ENCODE measurements at regions not wholly inside any gene's neighbourhood (a gene's known extent, or its start where the extent isn't known, plus 50 kb on each side); places are given as distances from the start of the nearest gene placed in this dataset.
"Not testable (repeated sequence)": the region's sequence is repeated elsewhere in the genome, so short reads cannot be mapped to it uniquely, and the experiment has no call there.

DNA sequence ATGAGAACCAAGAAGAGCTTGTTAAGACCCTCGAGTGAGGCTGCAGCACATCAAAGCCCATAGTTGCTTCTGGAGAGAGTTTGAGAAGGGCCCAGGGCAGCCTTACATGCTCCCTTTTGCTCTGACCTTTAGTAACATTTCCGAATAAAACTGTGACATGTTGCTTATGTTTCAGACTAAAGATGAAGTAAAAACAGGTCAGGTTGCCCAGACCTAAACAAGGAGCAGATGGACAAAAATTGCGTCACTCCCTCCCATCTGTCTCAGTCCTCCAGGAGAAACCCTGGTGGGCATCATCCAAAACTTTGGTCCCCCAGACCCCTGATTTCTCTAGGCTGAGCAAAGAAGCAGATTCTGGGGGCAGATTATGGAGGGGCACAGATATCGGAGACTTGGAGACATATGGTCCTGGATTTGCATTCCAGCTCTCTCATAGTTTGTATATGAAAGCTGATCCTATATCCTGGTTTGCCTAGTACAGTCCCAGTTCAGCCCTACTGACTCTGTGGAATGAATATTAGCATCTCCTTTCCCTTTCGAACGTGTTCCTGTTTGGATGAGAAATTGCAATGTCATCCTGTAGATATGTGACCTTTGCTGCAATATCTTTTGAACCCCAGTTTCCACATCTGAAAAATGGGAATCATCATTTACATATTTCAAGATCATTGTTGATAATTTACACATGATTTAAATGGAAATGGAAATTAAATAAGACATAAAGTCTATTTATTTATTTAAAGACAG, 304.9 kb upstream of the USP24 start:
- no peak overlapping the region for H3K4me3 ChIP-seq
- DNase-seq (ENCODE audit: extremely low spot score) = no peak
- no peaks in the 10 kb centered on the region for H3K9me3 ChIP-seq
- no peaks in the 10 kb centered on the region for H3K27me3 ChIP-seq
- H3K36me3 ChIP-seq = no peaks in the 10 kb centered on the region
- 84% methylated on average over 6 of the region's 6 CpGs for WGBS
- peaks cover 0 to 11% (median 6%) of the 10 kb centered on the region in 4 donors for H3K4me1 ChIP-seq
- intact Hi-C loops (cut with DNase I) = no loop called here
- no peak overlapping the region for H3K27ac ChIP-seq (replicated peaks in 1 of 4)
- no peak for TF ChIP-seq POLR2AphosphoS5 (IDR thresholded peaks at IDR 0.05)
- no peak for TF ChIP-seq EP300 (IDR thresholded peaks at IDR 0.05)
- TF ChIP-seq, protein P1, sequence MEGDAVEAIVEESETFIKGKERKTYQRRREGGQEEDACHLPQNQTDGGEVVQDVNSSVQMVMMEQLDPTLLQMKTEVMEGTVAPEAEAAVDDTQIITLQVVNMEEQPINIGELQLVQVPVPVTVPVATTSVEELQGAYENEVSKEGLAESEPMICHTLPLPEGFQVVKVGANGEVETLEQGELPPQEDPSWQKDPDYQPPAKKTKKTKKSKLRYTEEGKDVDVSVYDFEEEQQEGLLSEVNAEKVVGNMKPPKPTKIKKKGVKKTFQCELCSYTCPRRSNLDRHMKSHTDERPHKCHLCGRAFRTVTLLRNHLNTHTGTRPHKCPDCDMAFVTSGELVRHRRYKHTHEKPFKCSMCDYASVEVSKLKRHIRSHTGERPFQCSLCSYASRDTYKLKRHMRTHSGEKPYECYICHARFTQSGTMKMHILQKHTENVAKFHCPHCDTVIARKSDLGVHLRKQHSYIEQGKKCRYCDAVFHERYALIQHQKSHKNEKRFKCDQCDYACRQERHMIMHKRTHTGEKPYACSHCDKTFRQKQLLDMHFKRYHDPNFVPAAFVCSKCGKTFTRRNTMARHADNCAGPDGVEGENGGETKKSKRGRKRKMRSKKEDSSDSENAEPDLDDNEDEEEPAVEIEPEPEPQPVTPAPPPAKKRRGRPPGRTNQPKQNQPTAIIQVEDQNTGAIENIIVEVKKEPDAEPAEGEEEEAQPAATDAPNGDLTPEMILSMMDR (IDR thresholded peaks at IDR 0.05) = no peak
- no peak for TF ChIP-seq POLR2A (IDR thresholded peaks at IDR 0.05; ENCODE audit: low read depth)

DNA sequence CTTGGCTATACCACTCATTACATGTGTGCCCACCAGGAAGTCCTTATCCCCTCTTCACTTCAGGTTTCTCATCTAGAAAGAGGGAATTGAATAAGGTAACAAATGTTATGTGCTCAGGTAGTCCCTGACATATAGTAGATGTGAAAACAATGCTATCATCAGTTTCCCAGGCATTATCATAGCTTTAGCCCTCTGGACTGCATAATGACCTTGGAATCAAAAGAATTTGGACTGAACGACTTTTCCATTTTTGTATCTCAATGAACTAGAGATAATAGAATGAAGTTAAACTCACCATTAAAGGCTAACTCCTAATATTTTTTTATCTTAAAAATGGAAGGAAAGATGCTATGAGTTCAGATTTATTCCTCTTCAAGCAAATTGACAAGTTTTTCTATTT, 304.1 kb upstream of the USP24 start:
- no peaks in the 10 kb centered on the region for H3K9me3 ChIP-seq
- WGBS = 67% methylated on average over 1 of the region's 1 CpG
- H3K36me3 ChIP-seq = no peaks in the 10 kb centered on the region
- no peak overlapping the region for H3K27ac ChIP-seq (replicated peaks in 1 of 4)
- no peak overlapping the region for H3K4me3 ChIP-seq
- no peaks in the 10 kb centered on the region for H3K27me3 ChIP-seq
- TF ChIP-seq, protein P1 (IDR thresholded peaks at IDR 0.05) = no peak
- no peak for TF ChIP-seq POLR2AphosphoS5 (IDR thresholded peaks at IDR 0.05)
- TF ChIP-seq EP300 (IDR thresholded peaks at IDR 0.05) = no peak
- no peak for TF ChIP-seq POLR2A (IDR thresholded peaks at IDR 0.05; ENCODE audit: low read depth)
- peaks cover 0 to 11% (median 6%) of the 10 kb centered on the region in 4 donors for H3K4me1 ChIP-seq
- DNase-seq (ENCODE audit: extremely low spot score) = no peak
- intact Hi-C loops (cut with DNase I) = no loop called here

DNA sequence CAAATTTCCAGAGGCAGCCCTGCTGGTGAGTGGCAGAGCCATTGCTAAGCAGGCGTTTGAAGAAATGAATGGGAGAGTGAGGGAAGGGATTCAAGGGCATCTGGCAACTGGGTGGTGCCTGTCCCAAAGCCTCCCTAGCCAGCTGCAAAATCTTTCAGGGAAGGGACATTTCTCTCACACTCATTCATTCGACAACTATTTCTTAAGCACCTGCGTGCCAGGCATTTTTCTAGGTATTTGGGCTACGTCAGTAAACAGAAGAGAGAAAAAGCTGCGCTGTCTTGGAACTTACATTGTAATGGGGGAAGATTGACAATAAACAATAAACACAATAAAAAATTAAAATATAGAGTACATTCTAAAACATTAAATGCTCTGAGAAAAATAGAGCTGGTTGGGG, 301.9 kb upstream of the USP24 start:
- DNase-seq (ENCODE audit: extremely low spot score) = no peak
- Histone ChIP-seq H3K27me3 (no peaks in the 10 kb centered on the region), H3K27ac (replicated peaks in 1 of 4) (no peak overlapping the region), H3K4me3 (no peak overlapping the region), H3K9me3 (no peaks in the 10 kb centered on the region), H3K4me1 (peaks cover 0 to 11% (median 6%) of the 10 kb centered on the region in 4 donors), H3K36me3 (no peaks in the 10 kb centered on the region)
- no peak for TF ChIP-seq POLR2AphosphoS5 (IDR thresholded peaks at IDR 0.05)
- TF ChIP-seq POLR2A (IDR thresholded peaks at IDR 0.05; ENCODE audit: low read depth) = no peak
- no peak for TF ChIP-seq EP300 (IDR thresholded peaks at IDR 0.05)
- TF ChIP-seq, protein P1 (IDR thresholded peaks at IDR 0.05) = no peak
- intact Hi-C loops (cut with DNase I) = no loop called here
- WGBS = 97% methylated on average over 5 of the region's 5 CpGs

DNA sequence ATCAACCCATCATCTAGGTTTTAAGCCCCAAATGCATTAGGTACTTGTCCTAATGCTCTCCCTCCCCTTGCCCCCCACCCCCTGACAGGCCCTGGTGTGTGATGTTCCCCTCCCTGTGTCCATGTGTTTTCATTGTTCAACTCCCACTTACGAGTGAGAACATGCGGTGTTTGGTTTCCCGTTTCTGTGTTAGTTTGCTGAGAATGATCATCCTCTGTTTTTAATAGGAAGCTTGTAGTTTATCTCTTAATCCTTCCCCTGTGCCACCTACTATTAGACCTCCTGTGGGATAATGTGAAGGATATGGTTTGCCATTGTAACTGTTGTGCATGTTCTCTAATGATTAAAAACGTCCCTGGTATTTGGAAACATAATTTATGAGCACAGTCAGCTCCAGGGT, 299.4 kb upstream of the USP24 start:
- H3K4me3 ChIP-seq; H3K9me3 ChIP-seq; H3K27me3 ChIP-seq; DNase-seq (ENCODE audit: extremely low spot score); H3K36me3 ChIP-seq; H3K27ac ChIP-seq (replicated peaks in 1 of 4); H3K4me1 ChIP-seq; intact Hi-C loops (cut with DNase I): not testable (repeated sequence)
- WGBS = 91% methylated on average over 4 of the region's 4 CpGs

DNA sequence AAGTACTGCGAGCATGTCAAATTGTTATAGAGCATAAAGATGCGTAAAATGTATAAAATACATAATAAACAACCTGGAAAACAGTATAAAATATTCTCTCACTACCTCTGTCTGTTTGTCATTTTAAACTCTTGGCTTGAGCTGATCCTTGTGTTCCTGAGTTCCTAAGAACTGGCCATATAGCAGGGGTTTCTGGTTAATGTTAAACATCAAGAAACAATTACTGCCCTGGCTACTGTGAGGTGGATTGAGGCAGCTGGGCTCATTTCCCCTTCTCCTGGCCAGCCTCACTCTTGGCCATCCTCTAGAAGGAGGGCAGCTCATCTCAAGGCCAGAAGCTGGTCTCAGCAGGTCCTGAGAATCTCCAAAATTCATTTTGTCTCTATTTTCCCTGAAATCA, 297.3 kb upstream of the USP24 start:
- intact Hi-C loops (cut with DNase I) = no loop called here
- no peak for DNase-seq (ENCODE audit: extremely low spot score)
- no peak for TF ChIP-seq POLR2AphosphoS5 (IDR thresholded peaks at IDR 0.05)
- TF ChIP-seq, protein P1 (IDR thresholded peaks at IDR 0.05) = no peak
- TF ChIP-seq EP300 (IDR thresholded peaks at IDR 0.05) = no peak
- TF ChIP-seq POLR2A (IDR thresholded peaks at IDR 0.05; ENCODE audit: low read depth) = no peak
- Histone ChIP-seq H3K9me3 (no peaks in the 10 kb centered on the region), H3K4me3 (no peak overlapping the region), H3K4me1 (peaks cover 0 to under 1% (median 0%) of the 10 kb centered on the region in 4 donors), H3K27me3 (no peaks in the 10 kb centered on the region), H3K27ac (replicated peaks in 1 of 4) (no peak overlapping the region), H3K36me3 (no peaks in the 10 kb centered on the region)
- WGBS = 100% methylated on average over 2 of the region's 2 CpGs
